GM12891 (cell line): ENCODE measurements at regions not wholly inside any gene's neighbourhood (a gene's known extent, or its start where the extent isn't known, plus 50 kb on each side); places are given as distances from the start of the nearest gene placed in this dataset.

Experiments used
- POLR2A ChIP-seq: IDR thresholded peaks from 2 replicates; pipeline ENCODE4 v1.6.1; 2011; ENCODE audit warnings: low read depth, low read length, control low read depth
- TAF1 ChIP-seq: IDR thresholded peaks from 2 replicates; pipeline ENCODE4 v1.6.1; 2011; ENCODE audit warnings: low read depth, low read length, control low read depth

GRCh38 chrX:69031181-69031580 lies 134.1 kb downstream of the PJA1 start:
- TF ChIP-seq TAF1 (no peak), POLR2A (no peak)
